ENCODE measurements at regions not wholly inside any gene's neighbourhood (a gene's known extent, or its start where the extent isn't known, plus 50 kb on each side); places are given as distances from the start of the nearest gene placed in this dataset.

GRCh38 chr15:69570454-69570853 is 117.8 kb downstream of the RPLP1 start:
- no peak for TF ChIP-seq CTCF (IDR thresholded peaks at IDR 0.05; ENCODE audit: low read depth, low read length, poor library complexity, severe bottlenecking)
- no peak for TF ChIP-seq EZH2phosphoT487 (IDR thresholded peaks at IDR 0.05; ENCODE audit: borderline replicate concordance, low read length)

All from DOHH2 (cell line).